Activated CD8-positive, alpha-beta memory T cell treated with anti-CD3 and anti-CD28 coated beads, Interleukin-2, amount 50 U/mL, for 1 hour (primary cell): ENCODE measurements at regions not wholly inside any gene's neighbourhood (a gene's known extent, or its start where the extent isn't known, plus 50 kb on each side); places are given as distances from the start of the nearest gene placed in this dataset.

Source experiments
- DNase-seq: peaks from one replicate; pipeline ENCODE4 v3.0.0-alpha.2; 2020; ENCODE audit errors: extremely low read depth

- DNase-seq: no peak
Measured at GRCh38 chr18:78676622-78677482, 302.8 kb upstream of the SALL3 start.

GRCh38 chr18:78677483-78678317 is 301.9 kb upstream of the SALL3 start:
- DNase-seq: no peak

- DNase-seq: no peak
Measured at GRCh38 chr18:78678318-78678695, 301.3 kb upstream of the SALL3 start.

- DNase-seq: no peak
Measured at GRCh38 chr18:78679031-78679430, 300.6 kb upstream of the SALL3 start.

- no peak for DNase-seq
Measured at GRCh38 chr18:78679613-78680260, 299.9 kb upstream of the SALL3 start.

- no peak for DNase-seq
Measured at GRCh38 chr18:78681396-78681795, 298.2 kb upstream of the SALL3 start.

GRCh38 chr18:78681934-78682333 is 297.7 kb upstream of the SALL3 start:
- DNase-seq: no peak

- DNase-seq: no peak
Measured at GRCh38 chr18:78682716-78683115, 296.9 kb upstream of the SALL3 start.

- DNase-seq: no peak
Measured at GRCh38 chr18:78683191-78684010, 296.2 kb upstream of the SALL3 start.

GRCh38 chr18:78685250-78685979 is 294.2 kb upstream of the SALL3 start:
- DNase-seq: no peak

- no peak for DNase-seq
Measured at GRCh38 chr18:78685980-78686530, 293.6 kb upstream of the SALL3 start.

- DNase-seq: no peak
Measured at GRCh38 chr18:78686976-78687685, 292.5 kb upstream of the SALL3 start.

- no peak for DNase-seq
Measured at GRCh38 chr18:78687736-78688135, 291.9 kb upstream of the SALL3 start.

GRCh38 chr18:78688249-78688648 is 291.4 kb upstream of the SALL3 start:
- no peak for DNase-seq

- no peak for DNase-seq
Measured at GRCh38 chr18:78688916-78689315, 290.7 kb upstream of the SALL3 start.

- no peak for DNase-seq
Measured at GRCh38 chr18:78689606-78690005, 290.0 kb upstream of the SALL3 start.

- no peak for DNase-seq
Measured at GRCh38 chr18:78692105-78692504, 287.5 kb upstream of the SALL3 start.

- DNase-seq: no peak
Measured at GRCh38 chr18:78693429-78693828, 286.2 kb upstream of the SALL3 start.

GRCh38 chr18:78696698-78697435 is 282.8 kb upstream of the SALL3 start:
- DNase-seq: no peak
